SK-N-MC (cell line): ENCODE measurements at regions not wholly inside any gene's neighbourhood (a gene's known extent, or its start where the extent isn't known, plus 50 kb on each side); places are given as distances from the start of the nearest gene placed in this dataset.

Source experiments
- DNase-seq: peaks from one replicate; pipeline ENCODE4 v3.0.0-alpha.2; 2011; ENCODE audit warnings: low read depth, low spot score
- H3K27ac ChIP-seq: fragments of 200-600 bp; sonication (generic); 2 replicates; pipeline ENCODE4 v1.5.1; 2016; ENCODE audit warnings: mixed run types
- H3K36me3 ChIP-seq: fragments of 200-600 bp; sonication (generic); 2 replicates; pipeline ENCODE4 v1.6.1; 2017; ENCODE audit warnings: antibody characterized with exemption, low read length, mixed read lengths; ENCODE audit not compliant: insufficient read depth
- H3K4me3 ChIP-seq: fragments of 200-600 bp; sonication (generic); 2 replicates; pipeline ENCODE4 v1.5.1; 2016
- H3K9ac ChIP-seq: fragments of 200-600 bp; sonication (generic); 2 replicates; pipeline ENCODE4 v1.8.0; 2017; ENCODE audit warnings: mixed run types, mixed read lengths; ENCODE audit not compliant: insufficient read length
- H3K9me3 ChIP-seq: fragments of 200-600 bp; sonication (generic); 2 replicates; pipeline ENCODE4 v1.6.1; 2017; ENCODE audit warnings: low read depth, mild to moderate bottlenecking, antibody characterized with exemption, low read length, moderate library complexity, mixed read lengths
- EZH2 ChIP-seq: fragments of 200-600 bp; sonication (generic); IDR thresholded peaks from one replicate; pipeline ENCODE4 v1.6.1; 2017; ENCODE audit warnings: antibody characterized with exemption
- FOXP2 ChIP-seq: optimal IDR thresholded peaks from 2 replicates; pipeline ENCODE3; 2011; ENCODE audit warnings: mild to moderate bottlenecking, moderate library complexity; ENCODE audit not compliant: insufficient read depth; ENCODE audit errors: extremely low read length, control extremely low read depth
- POLR2AphosphoS5 ChIP-seq: IDR thresholded peaks from 2 replicates; pipeline ENCODE4 v1.6.1; 2012; ENCODE audit warnings: mild to moderate bottlenecking, low read depth, low read length, borderline replicate concordance

DNA sequence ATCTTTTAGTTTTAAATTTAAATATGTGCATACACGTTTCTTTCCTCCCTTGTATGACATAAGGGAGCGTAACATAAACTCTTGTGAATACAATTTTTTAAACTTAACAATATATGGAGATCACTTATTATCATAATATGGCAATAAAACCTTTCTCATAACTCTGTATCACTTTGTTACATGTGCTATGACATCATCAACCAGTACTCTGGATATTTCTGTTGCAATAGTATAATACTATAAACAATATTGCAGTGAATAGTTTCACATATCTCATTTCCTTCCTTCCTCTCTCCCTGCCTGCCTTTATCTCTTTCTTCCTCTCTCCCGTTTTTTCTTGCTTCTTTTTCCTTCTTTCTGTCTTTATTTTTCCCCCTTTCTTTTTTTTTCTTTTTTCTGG lies 1278.0 kb upstream of the CNTN5 start:
- Histone ChIP-seq H3K9ac (no peak overlapping the region), H3K4me3 (no peak overlapping the region), H3K36me3 (no peaks in the 10 kb centered on the region), H3K27ac (0 out of 2 replicates have a peak overlapping the region, but pooled peaks have one; percentile 13), H3K9me3 (no peaks in the 10 kb centered on the region)
- TF ChIP-seq FOXP2 = no peak
- TF ChIP-seq EZH2 = no peak
- no peak for TF ChIP-seq POLR2AphosphoS5
- no peak for DNase-seq

DNA sequence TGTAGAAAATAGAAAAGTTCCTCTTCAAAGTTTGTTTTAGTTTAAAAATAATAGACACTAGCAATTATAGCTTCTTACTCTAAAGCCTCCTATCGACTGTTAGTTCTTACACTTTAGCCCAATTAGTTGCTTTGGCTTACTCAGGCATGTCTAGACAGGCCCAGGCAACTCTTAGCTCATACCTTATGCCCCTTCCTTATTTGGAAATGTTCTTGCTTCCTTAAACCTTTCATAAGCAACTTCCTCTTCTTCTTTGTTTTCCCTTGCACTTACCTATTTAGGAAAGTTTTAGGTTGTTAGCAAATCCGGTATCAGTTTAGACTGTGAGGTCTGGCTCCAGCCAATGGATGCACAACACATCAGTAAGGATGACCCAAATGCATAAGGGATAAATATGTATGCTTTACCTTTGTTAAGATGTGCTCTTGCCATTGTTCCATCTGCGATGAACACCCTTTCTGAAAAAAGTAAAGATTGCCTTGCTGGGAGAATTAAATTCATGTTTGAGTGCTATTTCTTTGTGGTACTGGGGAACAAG lies 1277.5 kb upstream of the CNTN5 start:
- no peaks in the 10 kb centered on the region for H3K36me3 ChIP-seq
- no peak for TF ChIP-seq POLR2AphosphoS5
- no peak for TF ChIP-seq FOXP2
- no peak for TF ChIP-seq EZH2
- no peak overlapping the region for H3K9ac ChIP-seq
- no peaks in the 10 kb centered on the region for H3K9me3 ChIP-seq
- no peak for DNase-seq
- no peak overlapping the region for H3K4me3 ChIP-seq
- 0 out of 2 replicates have a peak overlapping the region, but pooled peaks have one; percentile 13 for H3K27ac ChIP-seq

DNA sequence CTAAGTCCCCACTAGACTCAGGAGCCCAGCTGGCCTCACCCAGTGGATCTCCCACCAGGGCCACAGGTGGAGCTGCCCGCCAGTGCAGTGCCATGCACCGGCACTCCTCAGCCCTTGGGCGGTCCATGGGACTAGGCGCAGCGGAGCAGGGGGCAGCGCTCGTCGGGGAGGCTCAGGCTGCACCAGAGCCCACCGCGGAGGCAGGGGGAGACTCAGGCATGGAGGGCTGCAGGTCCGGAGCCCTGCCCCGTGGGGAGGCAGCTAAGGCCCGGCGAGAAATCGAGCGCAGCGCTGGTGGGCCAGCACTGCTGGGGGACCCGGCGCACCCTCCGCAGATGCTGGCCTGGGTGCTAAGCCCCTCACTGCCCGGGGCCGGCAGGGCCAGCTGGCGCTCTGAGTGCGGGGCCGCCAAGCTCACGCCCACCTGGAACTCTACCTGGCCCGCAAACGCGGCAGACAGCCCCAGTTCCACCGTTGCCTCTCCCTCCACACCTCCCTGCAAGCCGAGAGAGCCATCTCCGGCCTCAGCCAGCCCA lies 1275.2 kb upstream of the CNTN5 start:
- no peaks in the 10 kb centered on the region for H3K9me3 ChIP-seq
- no peak overlapping the region for H3K4me3 ChIP-seq
- no peaks in the 10 kb centered on the region for H3K36me3 ChIP-seq
- H3K27ac ChIP-seq = no peak overlapping the region
- DNase-seq = no peak
- H3K9ac ChIP-seq = no peak overlapping the region
- TF ChIP-seq POLR2AphosphoS5 = no peak
- TF ChIP-seq FOXP2 = no peak
- TF ChIP-seq EZH2 = no peak

DNA sequence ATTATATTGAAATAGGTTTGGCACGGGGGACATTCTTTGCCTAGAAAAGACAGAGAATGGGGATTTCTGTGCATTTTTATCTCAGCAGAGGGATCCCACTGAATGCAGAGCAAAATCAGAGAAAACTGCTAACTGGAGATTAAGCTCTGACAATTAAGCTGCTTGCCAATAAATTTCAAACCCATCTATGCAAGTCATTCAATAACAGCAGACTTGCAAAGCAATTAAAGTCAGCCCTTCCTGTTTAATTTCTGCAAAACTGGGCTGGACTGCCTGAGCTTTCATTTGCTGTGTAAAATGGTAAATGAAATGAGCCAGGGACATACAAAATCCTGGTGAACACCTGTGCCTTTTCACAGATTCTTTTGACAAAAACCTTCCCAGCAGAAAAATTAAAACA lies 1273.9 kb upstream of the CNTN5 start:
- Histone ChIP-seq H3K36me3 (no peaks in the 10 kb centered on the region), H3K9me3 (no peaks in the 10 kb centered on the region), H3K27ac (no peak overlapping the region), H3K9ac (no peak overlapping the region), H3K4me3 (no peak overlapping the region)
- TF ChIP-seq FOXP2 (no peak), EZH2 (no peak), POLR2AphosphoS5 (no peak)
- no peak for DNase-seq

DNA sequence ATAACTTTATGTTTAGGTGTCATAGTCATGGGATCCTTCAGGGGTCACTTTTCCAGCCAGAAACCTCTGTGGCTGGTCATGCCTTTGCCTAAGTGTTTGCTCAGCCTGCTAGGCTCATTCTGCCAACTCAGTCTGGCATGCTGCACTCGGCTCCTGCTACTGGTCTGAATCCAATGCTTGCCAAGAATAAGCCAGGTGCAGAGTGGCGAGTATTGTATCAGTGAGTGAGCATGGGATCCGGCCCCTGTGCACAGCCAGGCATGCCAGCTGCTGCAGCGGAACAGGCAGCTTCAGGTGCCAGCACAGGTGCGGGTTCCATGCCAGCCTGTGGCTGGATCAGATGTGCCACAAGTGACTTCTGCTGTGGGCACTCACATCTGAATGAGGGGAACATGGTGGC lies 1269.3 kb upstream of the CNTN5 start:
- H3K27ac ChIP-seq = no peak overlapping the region
- no peak overlapping the region for H3K4me3 ChIP-seq
- H3K9me3 ChIP-seq = no peaks in the 10 kb centered on the region
- no peak overlapping the region for H3K9ac ChIP-seq
- no peaks in the 10 kb centered on the region for H3K36me3 ChIP-seq
- DNase-seq = no peak
- TF ChIP-seq EZH2 (no peak), POLR2AphosphoS5 (no peak), FOXP2 (no peak)

DNA sequence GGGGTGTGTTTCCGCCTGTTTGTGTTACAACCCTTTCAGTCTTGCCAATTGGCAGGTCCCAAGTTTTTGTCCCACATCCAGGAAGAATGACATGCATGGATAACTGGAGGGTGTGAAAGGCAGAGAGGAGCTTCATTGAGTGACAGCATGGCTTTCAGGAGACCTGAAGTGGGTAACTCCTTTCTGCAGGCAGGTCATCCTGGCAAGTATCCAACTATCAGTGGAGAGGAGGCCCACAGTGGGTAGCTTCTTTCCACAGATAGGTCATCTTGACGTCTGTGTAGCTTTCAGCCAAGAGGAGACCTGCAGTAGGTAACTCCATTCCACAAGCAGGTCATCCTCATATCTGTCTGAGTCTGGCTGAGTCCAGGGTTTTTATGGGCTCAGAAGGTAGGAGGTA lies 1268.8 kb upstream of the CNTN5 start:
- TF ChIP-seq EZH2 (no peak), FOXP2 (no peak), POLR2AphosphoS5 (no peak)
- Histone ChIP-seq H3K36me3 (no peaks in the 10 kb centered on the region), H3K9me3 (no peaks in the 10 kb centered on the region), H3K27ac (no peak overlapping the region), H3K4me3 (no peak overlapping the region), H3K9ac (no peak overlapping the region)
- no peak for DNase-seq

DNA sequence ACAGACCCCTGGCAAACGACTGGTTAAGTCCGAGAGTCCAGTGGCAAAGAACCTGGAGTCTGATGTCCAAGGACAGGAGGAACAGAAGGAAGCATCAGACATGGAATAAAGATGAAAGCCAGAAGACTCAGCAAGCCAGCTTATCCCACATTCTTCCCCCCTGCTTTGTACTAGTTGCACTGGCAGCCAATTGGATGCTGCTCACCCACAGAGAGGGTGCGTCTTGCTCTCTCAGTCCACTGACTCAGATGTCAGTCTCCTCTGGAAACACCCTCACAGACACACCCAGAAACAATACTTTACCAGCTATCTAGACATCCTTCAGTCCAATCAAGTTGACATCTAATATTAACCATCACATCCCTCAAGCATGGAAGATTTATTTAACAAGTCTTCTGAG lies 1265.8 kb upstream of the CNTN5 start:
- Histone ChIP-seq H3K9ac (no peak overlapping the region), H3K27ac (no peak overlapping the region), H3K36me3 (no peaks in the 10 kb centered on the region), H3K9me3 (no peaks in the 10 kb centered on the region), H3K4me3 (no peak overlapping the region)
- no peak for TF ChIP-seq POLR2AphosphoS5
- no peak for TF ChIP-seq FOXP2
- TF ChIP-seq EZH2 = no peak
- no peak for DNase-seq

DNA sequence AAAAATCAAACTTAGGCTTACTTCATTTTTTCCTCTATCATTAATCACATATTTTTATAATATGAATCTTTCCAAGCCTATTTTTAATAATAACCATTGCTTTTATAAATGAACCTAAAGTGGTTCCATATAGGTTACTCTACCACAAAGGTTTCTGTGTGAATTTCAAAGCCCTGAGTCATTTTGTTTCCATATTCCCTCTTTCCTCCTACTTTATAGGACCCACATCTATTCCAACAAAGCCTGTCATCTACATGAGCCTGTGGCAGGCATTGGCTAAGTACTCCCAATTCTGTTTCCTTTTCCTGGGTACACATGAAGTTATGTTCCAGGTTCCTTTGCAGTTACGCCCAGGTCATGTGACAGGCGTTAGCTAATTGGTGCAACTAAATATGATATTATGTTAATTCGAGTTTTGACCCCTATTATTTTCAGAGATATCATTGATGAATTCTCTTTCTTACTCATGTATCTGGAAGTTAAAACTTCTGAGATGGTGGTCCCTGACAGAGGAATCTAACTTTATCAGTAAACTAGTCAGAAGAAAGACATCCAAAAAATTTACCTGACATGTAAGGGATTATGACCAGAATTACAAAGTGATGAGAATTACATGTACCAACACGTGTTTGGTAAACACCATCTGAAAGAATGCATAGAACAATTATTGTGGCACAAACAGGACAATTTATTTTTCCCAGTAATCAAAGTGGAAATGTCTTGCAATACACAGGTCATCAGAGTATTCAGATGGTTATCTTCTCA lies 1264.0 kb upstream of the CNTN5 start:
- Histone ChIP-seq H3K27ac (no peak overlapping the region), H3K4me3 (no peak overlapping the region), H3K36me3 (no peaks in the 10 kb centered on the region), H3K9me3 (no peaks in the 10 kb centered on the region), H3K9ac (no peak overlapping the region)
- no peak for DNase-seq
- no peak for TF ChIP-seq POLR2AphosphoS5
- no peak for TF ChIP-seq EZH2
- TF ChIP-seq FOXP2 = no peak
